Loucy (cell line): ENCODE measurements at regions not wholly inside any gene's neighbourhood (a gene's known extent, or its start where the extent isn't known, plus 50 kb on each side); places are given as distances from the start of the nearest gene placed in this dataset.

ENCODE experiments used
- EZH2phosphoT487 ChIP-seq: fragments of 200-600 bp; IDR thresholded peaks from 2 replicates; pipeline ENCODE4 v1.6.1; 2018; ENCODE audit warnings: antibody characterized with exemption, mild to moderate bottlenecking, moderate library complexity, borderline replicate concordance
- TF ChIP-seq, protein P1 (sequence below): fragments of 200-600 bp; sonication (generic); conservative IDR thresholded peaks from 2 replicates; pipeline ENCODE4 v1.5.1; 2014; ENCODE audit warnings: mild to moderate bottlenecking, antibody characterized with exemption, low read length

DNA sequence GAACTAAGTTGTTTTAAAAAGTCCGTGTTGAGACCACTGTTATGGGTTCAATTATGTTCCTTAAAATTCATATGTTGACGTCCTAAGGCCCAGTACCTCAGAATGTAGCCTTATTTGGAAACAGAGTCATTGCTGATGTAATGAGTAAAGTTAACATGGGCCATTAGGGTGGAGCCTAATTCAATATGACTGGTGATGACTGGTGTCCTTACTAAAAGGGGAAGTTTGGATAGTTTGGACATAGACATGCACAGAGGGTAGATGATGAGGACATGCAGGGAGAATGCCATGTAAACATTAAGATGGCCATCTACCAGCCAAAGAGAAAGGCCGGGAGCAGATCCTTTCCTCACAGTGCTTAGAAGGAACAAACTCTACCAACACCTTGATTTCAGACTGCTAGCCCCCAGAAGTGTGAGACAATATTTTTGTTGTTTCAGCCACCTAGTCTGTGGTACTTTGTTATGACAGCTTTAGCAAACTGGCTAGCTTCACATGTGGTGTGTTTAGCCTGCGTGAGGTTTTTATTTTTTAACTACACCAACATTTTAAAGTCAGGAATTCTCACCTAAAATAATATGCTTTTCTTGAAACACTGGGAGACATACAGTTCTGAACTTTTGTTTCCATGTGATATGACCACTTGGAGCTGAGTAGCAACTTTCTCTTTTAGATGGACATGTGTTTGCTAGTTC lies 135.3 kb downstream of the YIPF5 start:
- TF ChIP-seq, protein P1, sequence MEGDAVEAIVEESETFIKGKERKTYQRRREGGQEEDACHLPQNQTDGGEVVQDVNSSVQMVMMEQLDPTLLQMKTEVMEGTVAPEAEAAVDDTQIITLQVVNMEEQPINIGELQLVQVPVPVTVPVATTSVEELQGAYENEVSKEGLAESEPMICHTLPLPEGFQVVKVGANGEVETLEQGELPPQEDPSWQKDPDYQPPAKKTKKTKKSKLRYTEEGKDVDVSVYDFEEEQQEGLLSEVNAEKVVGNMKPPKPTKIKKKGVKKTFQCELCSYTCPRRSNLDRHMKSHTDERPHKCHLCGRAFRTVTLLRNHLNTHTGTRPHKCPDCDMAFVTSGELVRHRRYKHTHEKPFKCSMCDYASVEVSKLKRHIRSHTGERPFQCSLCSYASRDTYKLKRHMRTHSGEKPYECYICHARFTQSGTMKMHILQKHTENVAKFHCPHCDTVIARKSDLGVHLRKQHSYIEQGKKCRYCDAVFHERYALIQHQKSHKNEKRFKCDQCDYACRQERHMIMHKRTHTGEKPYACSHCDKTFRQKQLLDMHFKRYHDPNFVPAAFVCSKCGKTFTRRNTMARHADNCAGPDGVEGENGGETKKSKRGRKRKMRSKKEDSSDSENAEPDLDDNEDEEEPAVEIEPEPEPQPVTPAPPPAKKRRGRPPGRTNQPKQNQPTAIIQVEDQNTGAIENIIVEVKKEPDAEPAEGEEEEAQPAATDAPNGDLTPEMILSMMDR: no peak
- TF ChIP-seq EZH2phosphoT487: no peak
